NCI-H526 (cell line): ENCODE measurements at regions not wholly inside any gene's neighbourhood (a gene's known extent, or its start where the extent isn't known, plus 50 kb on each side); places are given as distances from the start of the nearest gene placed in this dataset.
"Not testable (repeated sequence)": the region's sequence is repeated elsewhere in the genome, so short reads cannot be mapped to it uniquely, and the experiment has no call there.

ENCODE experiments used
- DNase-seq, 2 experiments: peaks; one replicate each; lab custom pipeline; 2025; lab: John Stamatoyannopoulos, UW

DNA sequence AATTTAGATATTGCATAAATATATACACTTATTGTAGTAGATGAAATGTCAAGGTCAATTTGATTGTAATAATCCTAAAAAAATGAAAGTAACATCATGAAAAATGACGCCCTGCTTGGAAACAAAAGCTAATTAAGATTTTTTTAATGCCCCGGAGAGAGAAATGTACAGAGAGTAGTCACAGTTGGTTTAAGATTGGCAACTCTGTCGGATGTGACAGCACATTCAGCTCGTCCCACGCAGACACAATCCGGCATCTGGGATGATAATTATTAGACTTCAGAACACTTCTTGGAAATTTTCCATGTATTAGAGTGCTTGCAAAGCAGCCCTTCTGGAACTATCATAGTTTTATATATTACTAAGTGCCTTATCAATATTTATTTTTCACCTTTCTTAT, 478.0 kb downstream of the PDHA2 start:
- DNase-seq = no peak

DNA sequence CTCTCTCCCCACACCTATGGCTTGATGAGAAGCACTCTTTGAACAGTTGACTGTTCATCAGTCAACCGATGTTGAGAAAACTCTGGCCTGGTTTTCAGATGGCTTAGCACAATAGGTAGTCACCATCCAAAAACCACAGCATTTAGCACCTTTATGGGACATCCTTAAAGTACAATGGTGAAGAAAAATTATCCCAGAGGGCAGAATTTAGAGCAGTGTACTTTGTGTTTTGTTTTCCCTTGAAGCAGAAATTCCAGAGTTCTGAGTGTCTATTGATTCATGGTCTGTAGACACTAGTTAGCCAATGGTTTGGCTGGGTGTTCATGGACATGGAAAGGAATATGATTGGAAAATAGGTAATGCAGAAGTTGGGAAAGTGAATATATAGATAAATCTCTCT, 487.0 kb downstream of the PDHA2 start:
- DNase-seq = no peak

DNA sequence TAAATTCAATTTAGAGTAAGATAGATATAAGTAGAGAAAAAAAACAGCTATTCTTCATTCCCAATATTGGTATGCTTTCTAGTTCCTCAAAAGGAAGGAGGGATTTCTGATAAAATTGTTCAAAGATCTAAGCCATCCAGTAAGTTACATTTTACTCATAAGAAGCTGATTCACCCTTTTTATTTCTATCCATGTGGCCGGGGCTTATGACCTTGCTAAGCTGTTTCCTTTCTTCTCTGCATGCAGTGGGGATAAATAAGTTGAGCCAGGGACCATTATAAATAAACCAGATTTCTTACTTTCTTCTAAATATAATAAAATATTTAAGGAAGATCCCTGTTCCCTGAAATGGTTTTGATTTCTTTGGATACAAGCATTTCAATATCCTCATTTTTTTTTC, 502.3 kb downstream of the PDHA2 start:
- DNase-seq = no peak

DNA sequence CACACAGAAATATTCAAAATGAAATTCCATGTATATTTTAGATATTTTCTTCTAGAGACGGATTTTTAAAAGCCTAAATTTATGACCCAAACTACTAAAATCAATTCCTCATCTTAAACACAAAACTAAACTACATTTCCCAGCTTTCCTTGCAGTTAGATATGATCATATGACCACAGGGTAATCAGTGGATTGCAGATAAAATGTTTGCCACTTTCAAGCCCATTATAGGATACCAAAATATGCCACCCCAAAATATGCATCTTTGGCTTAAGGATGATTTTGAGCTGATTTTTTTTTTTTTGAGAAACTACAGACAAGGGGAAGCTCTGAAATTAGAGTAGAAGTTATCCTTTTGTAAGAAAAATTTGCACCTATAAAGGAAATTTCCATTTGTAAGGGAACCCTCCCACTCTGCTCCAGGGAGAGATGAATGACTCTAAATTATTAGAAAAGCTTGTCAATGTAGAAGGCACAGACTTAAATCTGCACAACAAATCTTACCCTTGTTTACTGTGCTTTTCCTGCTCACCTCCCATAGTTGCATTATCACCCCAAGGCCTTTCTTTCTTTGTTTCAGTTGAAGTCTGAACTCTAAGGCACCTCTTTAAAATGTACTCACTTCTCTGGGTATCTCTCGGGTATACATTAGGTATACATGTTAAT, 503.0 kb downstream of the PDHA2 start:
- DNase-seq = no peak

DNA sequence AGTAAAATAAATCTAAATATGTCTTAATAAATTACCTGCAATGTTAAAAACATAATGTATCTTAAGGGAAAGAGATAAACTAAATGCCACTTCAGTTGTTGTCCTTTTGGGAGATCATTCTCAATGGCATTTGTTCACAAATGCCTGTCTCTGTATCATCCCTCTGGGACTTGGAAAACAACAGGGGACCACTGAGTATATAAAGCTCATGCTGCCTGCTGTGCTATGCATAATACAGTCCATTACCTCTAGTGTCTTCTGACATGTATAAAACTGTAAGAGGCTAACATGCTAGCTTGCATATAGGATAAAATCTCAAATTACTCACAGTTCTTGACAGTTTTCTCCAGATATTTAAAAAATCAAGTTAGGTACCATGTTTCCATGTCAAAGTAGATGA, 503.9 kb downstream of the PDHA2 start:
- DNase-seq = no peak

DNA sequence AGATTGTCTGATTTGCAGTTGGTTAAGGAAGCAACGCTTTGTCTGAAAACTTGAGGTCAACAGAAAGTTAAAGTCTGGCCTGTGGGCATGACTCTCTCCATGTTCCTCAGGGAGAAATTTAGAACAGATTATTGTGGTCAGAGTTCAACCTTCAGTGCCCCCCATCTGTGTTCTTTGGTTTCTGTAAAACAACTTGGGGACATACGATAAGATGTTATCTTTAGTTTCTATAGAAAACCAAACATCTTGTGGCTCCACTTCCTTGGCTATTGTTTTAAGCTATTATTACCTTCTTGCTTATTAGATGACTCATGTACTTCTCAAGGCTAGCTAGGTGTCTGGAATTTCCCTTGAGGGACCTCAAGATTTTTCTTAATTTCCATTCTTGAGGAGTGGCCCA, 507.7 kb downstream of the PDHA2 start:
- no peak for DNase-seq

DNA sequence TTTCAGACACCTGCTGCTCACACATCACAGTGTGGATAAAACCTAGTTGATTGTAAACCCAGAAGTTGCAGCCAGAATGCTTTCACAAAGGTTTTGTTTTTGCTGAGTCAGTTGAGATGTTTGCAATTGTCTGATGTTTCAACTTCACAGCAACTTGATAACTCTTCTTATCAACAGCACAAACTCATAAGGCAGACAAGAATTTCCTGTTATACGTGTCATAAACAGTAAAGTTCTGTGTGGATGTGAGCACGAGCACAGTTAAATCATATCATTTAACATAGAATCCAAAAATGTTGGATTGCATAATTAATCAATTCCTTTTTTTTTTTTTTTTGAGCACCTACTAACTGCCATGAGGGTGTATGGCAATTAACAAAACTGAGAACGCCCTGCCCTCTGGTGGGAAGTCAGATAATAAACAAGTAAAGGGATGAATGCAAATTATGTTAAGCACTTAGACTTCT, 512.2 kb downstream of the PDHA2 start:
- DNase-seq = peak; percentile 8 to 13

DNA sequence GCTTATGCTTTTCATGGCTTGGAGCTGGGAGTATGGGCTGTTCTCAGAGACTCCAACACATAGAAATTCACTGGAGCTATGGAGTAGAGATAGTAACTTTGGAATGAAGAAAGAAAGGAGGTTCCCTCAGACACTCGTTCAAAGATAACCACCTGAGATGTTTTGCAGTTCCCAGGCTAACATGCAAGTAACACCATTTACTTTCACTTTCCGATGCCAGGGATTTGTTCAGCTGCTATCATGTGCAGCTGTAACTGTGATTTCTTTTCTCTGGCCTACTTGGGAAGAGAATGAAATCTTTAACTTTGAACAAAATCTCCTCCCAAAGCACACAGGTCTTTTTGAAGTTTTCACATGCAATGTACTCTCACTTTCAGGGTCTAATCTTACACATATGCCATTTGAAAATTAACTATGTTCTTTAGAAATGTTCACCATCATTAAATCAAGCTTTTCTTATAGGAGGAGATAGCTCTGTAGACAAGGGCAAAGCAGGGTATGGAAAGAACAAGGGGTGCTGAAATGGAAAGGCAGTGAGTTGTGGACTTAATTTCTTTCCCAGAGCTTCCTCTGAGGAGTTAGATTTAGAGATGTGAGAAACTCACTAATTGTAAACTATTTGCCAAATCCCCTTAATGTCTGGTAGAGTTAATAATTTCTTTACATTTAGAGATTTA, 514.3 kb downstream of the PDHA2 start:
- no peak for DNase-seq

DNA sequence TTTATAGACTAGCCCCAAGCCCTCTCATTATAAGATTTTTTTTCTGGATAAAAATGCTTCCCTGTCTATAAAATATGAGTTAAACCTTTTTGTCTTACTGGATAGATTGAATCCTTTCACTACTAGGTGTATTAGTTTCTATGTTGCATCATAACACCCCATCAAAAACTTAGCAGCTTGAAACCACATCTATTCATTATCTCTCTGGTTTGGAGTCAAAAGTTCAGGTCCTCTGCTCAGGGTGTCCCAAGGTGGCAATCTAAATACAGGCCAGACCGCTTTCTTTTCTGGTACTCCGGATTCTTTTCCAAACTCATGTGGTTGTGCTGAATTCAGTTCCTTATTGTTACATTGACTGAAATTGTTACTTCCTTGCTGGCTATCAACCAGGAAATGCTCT, 515.5 kb downstream of the PDHA2 start:
- no peak for DNase-seq

DNA sequence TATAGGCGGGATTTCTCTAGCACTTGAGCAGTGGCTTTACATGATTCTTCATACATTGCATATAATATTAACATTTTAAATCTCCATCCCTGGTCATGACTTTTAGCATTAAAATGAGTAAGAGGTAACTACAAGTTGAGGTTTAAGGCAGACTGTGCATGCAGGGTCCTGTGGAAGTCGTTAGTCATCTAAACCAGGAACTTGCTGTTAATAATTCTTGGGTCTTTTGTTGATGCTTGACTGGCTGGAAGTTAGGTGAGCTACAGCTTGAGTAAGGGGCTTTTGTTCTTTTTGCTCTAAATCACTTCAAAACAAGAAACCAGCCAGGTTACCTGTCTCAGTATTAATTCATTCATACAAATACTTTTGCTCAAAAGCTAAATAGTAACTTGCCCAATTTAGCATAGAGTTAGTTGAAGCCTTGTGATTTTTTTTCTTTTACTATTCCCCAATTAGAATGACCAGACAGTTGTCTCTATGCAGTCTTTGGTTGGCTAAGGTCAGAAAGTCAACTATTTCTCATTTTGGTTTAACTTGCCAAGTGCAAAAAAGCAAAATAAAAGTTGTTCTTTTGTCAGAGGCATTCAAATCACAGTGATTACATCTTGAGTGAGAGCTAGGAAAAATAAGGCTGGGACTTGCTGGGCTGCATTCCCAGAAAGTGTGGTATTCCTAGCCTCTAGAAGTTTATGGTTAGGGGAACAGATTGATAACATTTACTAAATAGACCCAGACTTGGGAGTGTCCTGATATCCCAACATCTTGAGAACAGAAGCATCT, 516.9 kb downstream of the PDHA2 start:
- DNase-seq = no peak

DNA sequence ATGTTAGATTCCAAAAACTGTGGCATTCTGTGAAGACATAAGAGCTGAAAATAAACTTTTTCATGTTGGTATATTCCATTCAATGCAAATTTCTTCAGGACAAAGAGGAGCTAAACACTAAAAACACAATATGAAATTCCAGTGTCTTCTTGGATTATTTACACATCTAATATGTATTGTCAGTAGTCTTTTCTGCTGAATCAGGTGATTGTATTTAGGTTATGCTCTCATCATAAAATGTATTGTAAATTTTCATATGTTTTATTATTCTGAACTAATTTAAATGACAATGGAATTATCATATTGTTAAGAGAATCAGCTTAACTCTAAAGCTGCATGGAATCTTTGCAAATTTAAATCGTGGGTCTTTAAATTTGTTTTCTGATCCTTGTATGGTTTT, 526.7 kb downstream of the PDHA2 start:
- DNase-seq = no peak

DNA sequence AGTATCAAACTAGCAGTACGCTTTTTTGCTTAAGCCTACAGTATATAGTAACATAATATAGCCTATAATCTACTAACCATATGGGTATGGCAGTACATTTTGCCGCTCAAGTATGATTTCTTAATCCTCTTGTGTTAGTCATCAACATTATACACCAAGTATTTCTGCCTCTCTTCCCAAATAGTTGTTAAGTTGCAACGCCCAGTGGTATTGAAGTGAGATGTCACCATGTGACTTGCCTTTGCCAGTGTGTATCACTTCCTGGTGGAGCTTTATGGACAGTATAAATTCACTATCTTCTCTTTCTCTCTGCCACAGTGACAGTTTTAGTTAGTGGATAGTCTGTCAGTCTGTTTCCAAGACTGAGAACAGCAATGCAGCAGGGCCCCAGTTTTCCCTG, 535.5 kb downstream of the PDHA2 start:
- DNase-seq = no peak

DNA sequence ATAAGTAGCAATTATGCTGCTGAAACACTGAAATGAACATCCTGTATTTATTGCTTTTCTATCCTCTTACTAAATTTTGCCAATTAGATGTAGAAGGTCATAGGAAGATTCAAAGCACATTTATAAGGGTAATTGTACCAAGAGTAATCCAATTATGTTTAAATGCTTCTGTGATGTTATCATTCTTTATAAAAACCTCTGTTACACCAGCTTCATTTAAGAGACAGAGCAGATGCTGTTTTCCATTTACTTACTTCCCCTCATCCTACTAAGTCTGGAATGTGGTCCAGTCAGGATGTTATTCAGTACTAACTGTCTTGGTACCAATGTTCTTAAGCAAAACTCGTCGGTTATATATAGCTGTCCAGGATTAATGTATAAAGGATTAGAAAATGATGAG, 539.6 kb downstream of the PDHA2 start:
- DNase-seq = no peak

DNA sequence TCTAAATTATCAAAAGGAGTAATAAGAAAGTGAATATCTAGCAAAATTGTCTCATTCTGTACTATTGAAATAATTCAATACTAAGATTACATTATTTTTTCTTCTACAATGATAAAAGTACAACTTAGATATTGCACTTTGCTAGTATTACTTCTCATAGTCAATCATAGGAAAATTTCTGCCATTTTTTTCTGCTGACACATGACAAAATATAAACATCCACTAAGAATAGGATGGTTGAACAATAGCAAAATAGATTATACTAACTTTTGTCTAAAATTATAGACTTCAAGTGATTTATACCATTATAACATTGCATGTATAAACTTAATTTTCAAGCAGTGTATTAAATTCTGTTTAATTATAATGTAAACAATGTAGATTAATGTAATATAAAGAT, 540.2 kb downstream of the PDHA2 start:
- no peak for DNase-seq

DNA sequence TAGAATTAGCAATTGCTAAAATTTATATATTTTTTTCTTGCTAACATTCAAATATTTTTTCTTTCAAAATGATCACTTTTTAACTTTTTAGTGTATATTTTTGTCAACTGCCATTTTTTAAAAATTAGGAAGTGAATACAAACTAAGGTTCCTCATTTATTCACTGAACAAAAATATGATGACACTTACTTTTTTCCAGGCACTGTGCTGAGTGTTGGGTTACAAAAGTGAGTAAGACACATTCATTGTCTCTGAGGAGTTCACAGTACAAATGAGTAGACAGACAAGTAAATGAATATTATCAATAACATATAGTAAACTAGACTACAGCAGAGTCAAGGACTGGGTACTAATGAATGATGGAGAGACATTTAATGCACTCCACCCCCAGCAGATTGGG, 543.5 kb downstream of the PDHA2 start:
- DNase-seq = no peak

DNA sequence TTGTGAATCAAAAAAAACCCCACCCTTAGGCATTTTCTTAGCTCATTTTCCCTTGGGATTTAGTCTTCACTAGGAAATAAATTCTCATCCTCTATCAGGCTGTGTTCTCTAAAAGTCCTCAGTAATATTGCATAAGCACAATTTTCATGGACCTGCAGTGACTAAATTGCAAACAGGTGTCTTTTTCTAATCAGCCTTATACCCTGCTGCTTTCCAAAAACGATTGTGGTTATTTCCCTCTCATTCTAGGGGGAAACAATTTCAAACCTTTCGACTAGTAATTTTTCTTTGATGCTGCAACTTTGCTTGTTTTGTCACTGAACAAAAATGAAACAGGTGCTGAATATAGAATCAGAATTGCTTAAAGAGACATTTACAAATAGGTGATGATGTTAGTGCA, 549.9 kb downstream of the PDHA2 start:
- DNase-seq = no peak

DNA sequence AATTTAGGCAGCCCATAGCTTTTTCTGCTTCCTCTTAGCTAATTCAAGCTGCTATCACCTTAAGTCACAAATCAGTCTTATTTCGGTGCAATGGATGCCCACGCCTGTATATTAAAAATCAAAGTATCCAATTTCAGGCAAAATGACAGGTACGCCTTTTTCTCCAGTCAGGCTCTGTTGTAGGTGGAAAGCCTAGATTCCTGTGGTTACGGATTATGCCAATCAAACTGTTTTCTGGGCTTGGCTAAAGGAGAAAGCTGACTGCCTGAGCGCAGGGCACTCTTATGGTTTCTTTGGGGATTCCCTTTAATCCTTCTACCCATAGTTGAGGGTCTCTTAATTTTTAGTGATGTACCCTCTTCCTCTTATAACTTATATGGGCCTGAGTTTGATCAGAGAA, 550.5 kb downstream of the PDHA2 start:
- no peak for DNase-seq

DNA sequence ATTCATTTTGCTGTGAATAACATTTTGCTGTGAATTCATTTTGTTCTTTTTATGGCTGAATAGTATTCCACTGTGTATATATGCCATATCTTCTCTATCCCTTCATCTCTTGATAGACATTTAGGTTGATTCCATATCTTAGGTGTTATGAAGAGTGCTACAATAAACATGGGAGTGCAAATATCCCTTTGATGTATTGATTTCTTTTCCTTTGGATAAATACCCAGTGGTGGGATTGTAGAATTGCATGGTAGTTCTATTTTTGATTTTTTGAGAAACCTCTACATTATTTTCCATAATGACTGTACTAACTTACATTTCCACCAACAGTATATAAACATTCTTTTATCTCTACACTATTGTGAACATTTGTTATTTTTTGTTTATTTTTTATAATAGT, 555.9 kb downstream of the PDHA2 start:
- DNase-seq = no peak

DNA sequence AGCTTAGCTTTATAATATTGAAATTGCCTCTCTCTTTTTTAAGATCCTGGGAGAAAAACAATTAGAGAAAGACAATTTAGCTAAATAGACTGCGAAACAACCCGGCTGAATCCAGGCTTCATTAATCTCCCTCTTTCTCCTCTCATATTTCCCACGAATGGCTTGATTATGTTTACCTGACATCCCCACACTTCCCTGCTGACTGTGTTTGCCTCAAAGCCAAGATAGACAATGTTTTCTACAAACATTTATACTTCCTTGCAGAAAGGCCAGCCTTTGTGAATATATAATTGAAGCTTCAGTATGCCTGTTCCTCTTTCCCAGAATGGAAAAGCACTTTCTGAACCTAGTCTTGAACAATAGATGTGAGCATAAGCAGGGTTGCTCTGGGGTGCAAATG, 566.8 kb downstream of the PDHA2 start:
- DNase-seq = no peak

DNA sequence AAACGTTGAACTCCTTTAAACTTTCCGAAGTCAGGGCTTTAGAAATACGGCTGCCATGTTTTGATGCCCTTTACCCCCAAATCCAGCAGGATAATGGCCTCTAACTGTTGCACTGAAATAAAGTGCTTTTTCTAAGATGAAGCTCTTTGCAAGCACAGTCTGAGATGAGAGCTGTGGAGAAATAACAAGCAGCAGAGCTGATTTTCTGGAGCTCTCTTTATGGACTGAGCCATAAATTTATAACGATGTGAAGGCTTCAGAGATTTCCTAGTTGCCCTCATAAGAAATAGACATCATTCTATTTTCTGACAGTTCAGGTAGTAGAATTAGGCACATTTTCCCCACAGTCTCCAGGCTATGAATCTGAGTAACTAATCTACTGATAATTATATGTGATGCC, 567.3 kb downstream of the PDHA2 start:
- DNase-seq = no peak

DNA sequence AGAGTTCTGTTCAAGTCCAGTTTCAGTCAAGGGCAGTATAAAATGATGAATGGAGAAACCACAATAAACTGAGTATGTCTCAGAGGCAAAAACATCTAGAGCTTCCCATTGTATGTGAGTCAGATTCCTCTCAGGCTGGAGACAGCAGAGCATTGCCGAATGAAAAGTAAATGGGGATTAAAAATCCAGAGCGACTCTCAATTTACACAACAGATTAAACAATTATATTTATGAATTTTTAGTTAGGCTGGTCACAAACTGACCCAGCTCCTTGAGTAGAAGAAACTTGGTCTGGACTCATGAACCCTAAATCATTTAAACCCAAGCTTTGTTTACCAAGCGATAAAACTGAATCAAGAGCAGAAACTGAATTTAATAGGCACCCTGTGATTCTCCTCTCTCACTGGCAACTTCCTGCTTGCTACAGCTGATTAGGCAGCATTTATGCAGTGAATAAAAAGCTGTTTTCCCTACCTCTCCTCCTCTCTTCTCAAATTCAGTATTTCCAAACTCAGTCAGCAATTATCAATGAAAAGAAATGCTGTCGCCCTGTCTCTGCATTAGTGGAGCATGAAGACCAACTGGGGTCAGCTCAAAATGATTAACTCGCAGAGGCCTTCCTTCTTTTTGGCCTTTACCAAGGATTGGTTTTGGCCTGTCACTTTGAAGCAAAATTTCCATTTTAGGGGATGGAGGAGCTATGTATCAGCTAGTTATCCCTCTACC, 568.0 kb downstream of the PDHA2 start:
- DNase-seq = no peak

DNA sequence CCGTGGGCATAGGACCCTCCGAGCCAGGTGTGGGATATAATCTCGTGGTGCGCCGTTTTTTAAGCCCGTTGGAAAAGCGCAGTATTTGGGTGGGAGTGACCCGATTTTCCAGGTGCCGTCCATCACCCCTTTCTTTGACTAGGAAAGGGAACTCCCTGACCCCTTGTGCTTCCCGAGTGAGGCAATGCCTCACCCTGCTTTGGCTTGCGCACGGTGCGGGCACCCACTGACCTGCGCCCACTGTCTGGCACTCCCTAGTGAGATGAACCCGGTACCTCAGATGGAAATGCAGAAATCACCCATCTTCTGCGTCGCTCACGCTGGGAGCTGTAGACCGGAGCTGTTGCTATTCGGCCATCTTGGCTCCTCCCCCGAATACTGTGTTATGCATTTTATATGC, 575.0 kb downstream of the PDHA2 start:
- DNase-seq = not testable (repeated sequence)

DNA sequence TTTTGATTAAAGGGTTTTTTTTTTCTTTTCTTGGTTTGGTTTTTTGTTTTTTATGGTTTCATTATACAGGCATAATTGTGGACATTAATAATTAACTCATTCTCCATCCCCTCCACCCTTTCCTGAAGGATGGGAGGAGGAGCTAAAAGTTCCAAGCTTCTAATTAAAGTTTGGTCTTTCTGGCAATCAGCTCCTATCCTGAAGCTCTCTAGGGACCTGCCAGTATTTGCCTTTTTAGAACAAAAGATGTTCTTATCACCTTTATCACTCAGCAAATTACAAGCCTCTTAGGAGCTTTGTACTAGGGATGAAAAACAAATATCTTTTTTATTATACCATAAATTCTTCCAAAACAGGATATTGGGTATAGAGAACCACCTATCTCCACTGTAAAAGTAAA, 589.8 kb downstream of the PDHA2 start:
- no peak for DNase-seq
